Body of pancreas (tissue), 4 donors: ENCODE measurements at regions not wholly inside any gene's neighbourhood (a gene's known extent, or its start where the extent isn't known, plus 50 kb on each side); places are given as distances from the start of the nearest gene placed in this dataset.

Source experiments
- ATAC-seq: fragments of 150-250 bp; one replicate; pipeline ENCODE4 v1.9.1; 2016
- DNase-seq, 4 donors: peaks; one replicate each; pipeline ENCODE4 v3.0.0-alpha.2; 2019
- H3K27ac ChIP-seq, 4 donors: fragments of 200-600 bp; sonication (generic); 1 replicate in 3 of 4; 2 replicates in 1 of 4; pipeline versions ENCODE4 v1.5.1 to v1.6.1; 2016 to 2019; ENCODE audit warnings: mild to moderate bottlenecking in 1 of 4, mixed read lengths in 1 of 4, moderate library complexity in 1 of 4
- H3K27me3 ChIP-seq, 2 donors: fragments of 200-600 bp; sonication (generic); one replicate each; pipeline ENCODE4 v1.6.0; 2016; ENCODE audit warnings: mild to moderate bottlenecking in 1 of 2
- H3K36me3 ChIP-seq, 2 donors: fragments of 200-600 bp; sonication (generic); replicated peaks in 1 of 2; 2 replicates each; pipeline ENCODE4 v1.5.1; 2016; ENCODE audit warnings: low read depth in 2 of 2; ENCODE audit not compliant: insufficient read depth in 1 of 2
- H3K4me1 ChIP-seq: fragments of 200-600 bp; sonication (generic); one replicate; pipeline ENCODE4 v1.6.0; 2016
- H3K4me3 ChIP-seq, 2 donors: fragments of 200-600 bp; sonication (generic); 1 replicate in 1 of 2; 2 replicates in 1 of 2; pipeline ENCODE4 v1.5.1; 2016 to 2019
- H3K9me3 ChIP-seq, 3 donors: fragments of 200-600 bp; sonication (generic); 1 replicate in 2 of 3; 2 replicates in 1 of 3; pipeline ENCODE4 v1.5.1; 2016
- CTCF ChIP-seq, 7 experiments: fragments of 450-650 bp in 4 of 7; fragments of 200-600 bp in 3 of 7; sonication (generic) in 3 of 7; IDR thresholded peaks; one replicate each; pipeline ENCODE4 v1.5.1; 2016 to 2019; ENCODE audit warnings: antibody characterized with exemption in 7 of 7
- POLR2A ChIP-seq, 3 donors: fragments of 450-650 bp; IDR thresholded peaks; one replicate each; pipeline ENCODE4 v1.6.1; 2016; ENCODE audit warnings: antibody characterized with exemption in 3 of 3, mild to moderate bottlenecking in 2 of 3
- WGBS, 2 donors: methylation state at CpG; one replicate each; pipeline ENCODE4 v1.1.5; 2017; 5-methylcytosine and 5-hydroxymethylcytosine counted together
- intact Hi-C: fragments of 100-400 bp; cut with DNase I; formaldehyde crosslinking; loops from one replicate; pipeline ENCODE4 v1.15.1; 2023

GRCh38 chr2:216320852-216321251 lies 51.4 kb downstream of the MARCHF4 start:
- 72 to 77% methylated on average over 7 of the region's 7 CpGs for WGBS, 2 donors
- intact Hi-C loops: no loop called here
- no peaks in the 10 kb centered on the region for H3K4me1 ChIP-seq
- TF ChIP-seq CTCF (IDR thresholded peaks at IDR 0.05) (no peak), POLR2A (IDR thresholded peaks at IDR 0.05) (no peak)
- H3K9me3 ChIP-seq: no peaks in the 10 kb centered on the region
- H3K27me3 ChIP-seq: no peaks in the 10 kb centered on the region
- no peak for ATAC-seq
- H3K36me3 ChIP-seq: no peaks in the 10 kb centered on the region
- H3K27ac ChIP-seq: no peak overlapping the region
- H3K4me3 ChIP-seq: no peak overlapping the region
- no peak for DNase-seq

GRCh38 chr2:216319771-216320170 lies 52.5 kb downstream of the MARCHF4 start:
- WGBS, 2 donors: 67 to 79% methylated on average over 2 of the region's 2 CpGs
- no peak for TF ChIP-seq POLR2A (IDR thresholded peaks at IDR 0.05)
- no peak for TF ChIP-seq CTCF (IDR thresholded peaks at IDR 0.05)
- no peaks in the 10 kb centered on the region for H3K27me3 ChIP-seq
- H3K27ac ChIP-seq: no peak overlapping the region
- H3K4me1 ChIP-seq: no peaks in the 10 kb centered on the region
- no peak overlapping the region for H3K4me3 ChIP-seq
- no peak for ATAC-seq
- no peak for DNase-seq
- intact Hi-C loops: no loop called here
- no peaks in the 10 kb centered on the region for H3K9me3 ChIP-seq
- H3K36me3 ChIP-seq: no peaks in the 10 kb centered on the region

- DNase-seq (no peak), ATAC-seq (no peak)
- Histone ChIP-seq H3K9me3 (no peaks in the 10 kb centered on the region), H3K27ac (no peak overlapping the region), H3K27me3 (no peaks in the 10 kb centered on the region), H3K36me3 (no peaks in the 10 kb centered on the region), H3K4me3 (no peak overlapping the region), H3K4me1 (no peaks in the 10 kb centered on the region)
- intact Hi-C loops: no loop called here
- no peak for TF ChIP-seq CTCF (IDR thresholded peaks at IDR 0.05)
- 76 to 86% methylated on average over 2 of the region's 2 CpGs for WGBS, 2 donors
Observed at GRCh38 chr2:216318521-216318874, 53.8 kb downstream of the MARCHF4 start.

GRCh38 chr2:216317831-216318520 lies 54.3 kb downstream of the MARCHF4 start:
- TF ChIP-seq CTCF (IDR thresholded peaks at IDR 0.05): no peak
- TF ChIP-seq POLR2A (IDR thresholded peaks at IDR 0.05): no peak
- Histone ChIP-seq H3K9me3 (no peaks in the 10 kb centered on the region), H3K36me3 (no peaks in the 10 kb centered on the region), H3K27ac (no peak overlapping the region), H3K27me3 (no peaks in the 10 kb centered on the region), H3K4me1 (no peaks in the 10 kb centered on the region), H3K4me3 (no peak overlapping the region)
- ATAC-seq (no peak), DNase-seq (no peak)
- 38 to 39% methylated on average over 9 of the region's 9 CpGs for WGBS, 2 donors
- intact Hi-C loops: no loop called here

GRCh38 chr2:216316743-216317142 lies 55.5 kb downstream of the MARCHF4 start:
- WGBS, 2 donors: 47 to 67% methylated on average over 2 of the region's 2 CpGs
- ATAC-seq (no peak), DNase-seq (no peak)
- H3K9me3 ChIP-seq: no peaks in the 10 kb centered on the region
- intact Hi-C loops: no loop called here
- no peak overlapping the region for H3K4me3 ChIP-seq
- H3K27me3 ChIP-seq: no peaks in the 10 kb centered on the region
- H3K4me1 ChIP-seq: no peaks in the 10 kb centered on the region
- H3K27ac ChIP-seq: no peak overlapping the region
- no peaks in the 10 kb centered on the region for H3K36me3 ChIP-seq
- TF ChIP-seq POLR2A (IDR thresholded peaks at IDR 0.05) (no peak), CTCF (IDR thresholded peaks at IDR 0.05) (no peak)
